Gastrocnemius medialis (tissue), 4 donors: ENCODE measurements at regions not wholly inside any gene's neighbourhood (a gene's known extent, or its start where the extent isn't known, plus 50 kb on each side); places are given as distances from the start of the nearest gene placed in this dataset.

Experiments used
- ATAC-seq, 2 donors: fragments of 150-250 bp; one replicate each; pipeline ENCODE4 v1.9.1; 2016
- DNase-seq, 2 donors: peaks; one replicate each; pipeline ENCODE4 v3.0.0-alpha.2; 2019
- H3K27ac ChIP-seq, 4 donors: fragments of 200-600 bp; sonication (generic); 1 replicate in 1 of 4; 2 replicates in 3 of 4; pipeline ENCODE4 v1.5.1; 2016 to 2018; ENCODE audit warnings: mild to moderate bottlenecking in 2 of 4, moderate library complexity in 1 of 4
- H3K27me3 ChIP-seq, 3 donors: fragments of 200-600 bp; sonication (generic) in 2 of 3; 1 replicate in 1 of 3; 2 replicates in 2 of 3; pipeline versions ENCODE4 v1.5.1 to v1.6.0; 2016 to 2019; ENCODE audit warnings: mild to moderate bottlenecking in 1 of 3, moderate library complexity in 1 of 3
- H3K36me3 ChIP-seq, 2 donors: fragments of 200-600 bp; sonication (generic) in 1 of 2; one replicate each; pipeline ENCODE4 v1.5.1; 2017 to 2018
- H3K4me1 ChIP-seq, 2 donors: fragments of 200-600 bp; sonication (generic) in 1 of 2; one replicate each; pipeline ENCODE4 v1.5.1; 2016 to 2017; ENCODE audit warnings: mild to moderate bottlenecking in 2 of 2
- H3K4me3 ChIP-seq, 4 donors: fragments of 200-600 bp; sonication (generic) in 3 of 4; 1 replicate in 1 of 4; 2 replicates in 3 of 4; pipeline ENCODE4 v1.5.1; 2016 to 2019; ENCODE audit warnings: mild to moderate bottlenecking in 2 of 4
- H3K9me3 ChIP-seq, 3 donors: fragments of 200-600 bp; sonication (generic) in 2 of 3; 1 replicate in 1 of 3; 2 replicates in 2 of 3; pipeline ENCODE4 v1.5.1; 2016 to 2019
- CTCF ChIP-seq, 5 experiments: fragments of 450-650 bp in 3 of 5; fragments of 200-600 bp in 2 of 5; sonication (generic) in 2 of 5; IDR thresholded peaks in 4 of 5; conservative IDR thresholded peaks in 1 of 5; 1 replicate in 4 of 5; 2 replicates in 1 of 5; pipeline ENCODE4 v1.5.1; 2016 to 2019; ENCODE audit warnings: antibody characterized with exemption in 5 of 5, mild to moderate bottlenecking in 3 of 5, moderate library complexity in 3 of 5
- POLR2A ChIP-seq, 2 donors: fragments of 450-650 bp; IDR thresholded peaks; one replicate each; pipeline ENCODE4 v1.6.1; 2017; ENCODE audit warnings: antibody characterized with exemption in 2 of 2, mild to moderate bottlenecking in 2 of 2, moderate library complexity in 2 of 2
- in situ Hi-C, 4 donors: fragments of 200-750 bp; cut with MboI; loops; one replicate each; pipeline versions ENCODE4 v1.15.0 to v1.8.0; 2017; ENCODE audit warnings: low sequenced_read_pairs in 4 of 4
- intact Hi-C: fragments of 100-400 bp; cut with DNase I; formaldehyde crosslinking; loops from one replicate; pipeline ENCODE4 v1.15.1; 2023; ENCODE audit warnings: low total_unique reads

GRCh38 chr18:1103537-1103936 lies 198.9 kb downstream of the ADCYAP1 start:
- H3K36me3 ChIP-seq = no peaks in the 10 kb centered on the region
- H3K4me3 ChIP-seq = no peak overlapping the region
- in situ Hi-C loops (no loop called here), intact Hi-C loops (no loop called here)
- no peaks in the 10 kb centered on the region for H3K9me3 ChIP-seq
- no peak overlapping the region for H3K27ac ChIP-seq
- H3K27me3 ChIP-seq = no peaks in the 10 kb centered on the region
- DNase-seq (no peak), ATAC-seq (no peak)
- no peaks in the 10 kb centered on the region for H3K4me1 ChIP-seq
- TF ChIP-seq CTCF (IDR thresholded peaks at IDR 0.05 in 4 of 5, conservative IDR thresholded peaks at IDR 0.05 in 1 of 5) = no peak
- no peak for TF ChIP-seq POLR2A (IDR thresholded peaks at IDR 0.05)

GRCh38 chr18:1104181-1104881 lies 199.7 kb downstream of the ADCYAP1 start:
- Histone ChIP-seq H3K9me3 (no peaks in the 10 kb centered on the region), H3K27me3 (no peaks in the 10 kb centered on the region), H3K4me1 (no peaks in the 10 kb centered on the region), H3K27ac (no peak overlapping the region), H3K4me3 (no peak overlapping the region), H3K36me3 (no peaks in the 10 kb centered on the region)
- in situ Hi-C loops (no loop called here), intact Hi-C loops (no loop called here)
- TF ChIP-seq CTCF (IDR thresholded peaks at IDR 0.05 in 4 of 5, conservative IDR thresholded peaks at IDR 0.05 in 1 of 5) (no peak), POLR2A (IDR thresholded peaks at IDR 0.05) (no peak)
- ATAC-seq (no peak), DNase-seq (no peak)

- Histone ChIP-seq H3K27me3 (no peaks in the 10 kb centered on the region), H3K4me3 (no peak overlapping the region), H3K27ac (no peak overlapping the region), H3K36me3 (no peaks in the 10 kb centered on the region), H3K4me1 (no peaks in the 10 kb centered on the region), H3K9me3 (no peaks in the 10 kb centered on the region)
- TF ChIP-seq CTCF (IDR thresholded peaks at IDR 0.05 in 4 of 5, conservative IDR thresholded peaks at IDR 0.05 in 1 of 5) = no peak
- no peak for TF ChIP-seq POLR2A (IDR thresholded peaks at IDR 0.05)
- ATAC-seq = no peak
- in situ Hi-C loops (no loop called here), intact Hi-C loops (no loop called here)
- DNase-seq = no peak
Measured at GRCh38 chr18:1124495-1124894, 219.8 kb downstream of the ADCYAP1 start.

- no peaks in the 10 kb centered on the region for H3K9me3 ChIP-seq
- ATAC-seq = no peak
Measured at GRCh38 chr18:1133541-1133940, 228.9 kb downstream of the ADCYAP1 start.

More at GRCh38 chr18:1133541-1133940, 228.9 kb downstream of the ADCYAP1 start:
- no peaks in the 10 kb centered on the region for H3K4me1 ChIP-seq
- TF ChIP-seq CTCF (IDR thresholded peaks at IDR 0.05 in 4 of 5, conservative IDR thresholded peaks at IDR 0.05 in 1 of 5) = no peak
- no peak for TF ChIP-seq POLR2A (IDR thresholded peaks at IDR 0.05)
- in situ Hi-C loops = no loop called here
- H3K27ac ChIP-seq = no peak overlapping the region
- no peak for DNase-seq
- intact Hi-C loops = no loop called here
- H3K36me3 ChIP-seq = no peaks in the 10 kb centered on the region
- no peak overlapping the region for H3K4me3 ChIP-seq
- H3K27me3 ChIP-seq = no peaks in the 10 kb centered on the region
